GM21737 (cell line): ENCODE measurements at regions not wholly inside any gene's neighbourhood (a gene's known extent, or its start where the extent isn't known, plus 50 kb on each side); places are given as distances from the start of the nearest gene placed in this dataset.

Experiments
- ATAC-seq: cut with Tn5 transposase; IDR thresholded peaks from one replicate; pipeline ENCODE4 v1.9.1; 2021; ENCODE audit warnings: mild to moderate bottlenecking, moderate library complexity; ENCODE audit not compliant: unreplicated experiment

DNA sequence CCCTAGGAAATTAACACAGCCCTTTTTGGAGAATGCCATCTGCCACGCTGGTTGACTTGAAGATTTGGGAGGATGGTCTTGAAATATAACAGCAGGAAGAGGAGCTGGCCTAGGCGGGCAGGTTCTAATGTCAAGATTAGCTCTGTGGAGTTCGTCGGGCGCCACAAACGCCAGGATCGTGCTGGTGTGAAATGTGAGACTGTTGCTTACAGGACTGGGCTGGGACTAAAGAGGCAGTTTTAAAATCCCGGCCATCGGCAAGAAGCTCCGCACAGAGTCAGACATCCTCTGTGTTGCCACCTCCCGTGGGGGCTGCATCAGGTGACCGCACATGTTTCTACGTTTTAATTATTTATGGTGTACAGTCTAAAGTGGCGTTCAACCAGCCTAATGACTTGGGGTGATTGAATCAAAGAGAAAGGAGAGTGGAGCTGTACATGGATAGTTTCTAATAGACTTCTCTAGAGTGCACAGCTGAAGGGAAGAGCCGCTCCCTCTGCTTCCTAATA is 99.4 kb upstream of the BCL11A start:
- no peak for ATAC-seq

- no peak for ATAC-seq
Measured at GRCh38 chr2:60657673-60658072, 98.4 kb upstream of the PAPOLG start.

DNA sequence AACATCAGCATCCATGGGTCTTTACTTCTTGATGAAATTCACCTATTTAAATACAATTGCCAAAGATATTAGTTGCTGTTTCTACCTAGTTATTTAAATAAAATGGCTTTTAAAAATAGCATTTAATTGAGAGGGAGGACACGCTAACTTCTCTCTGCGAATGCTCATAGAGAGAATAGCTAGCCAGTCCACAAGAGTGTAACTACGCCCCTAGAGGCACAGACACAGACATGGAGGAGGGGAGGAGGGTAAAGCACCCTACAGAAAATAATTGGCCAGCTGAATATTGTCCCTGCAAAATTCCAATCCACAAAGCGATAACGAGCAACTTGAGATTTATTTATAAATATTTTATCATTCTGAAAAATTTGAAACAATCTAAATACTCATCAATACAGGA is 97.0 kb upstream of the PAPOLG start:
- ATAC-seq = no peak

GRCh38 chr2:60661073-60661738 is 94.9 kb upstream of the PAPOLG start:
- no peak for ATAC-seq

- ATAC-seq = no peak
Measured at GRCh38 chr2:60662781-60663180, 93.3 kb upstream of the PAPOLG start.

GRCh38 chr2:60671966-60672365 is 84.1 kb upstream of the PAPOLG start:
- ATAC-seq = no peak

- ATAC-seq = peak; percentile 97
Measured at GRCh38 chr2:60674524-60675165, 81.4 kb upstream of the PAPOLG start.

DNA sequence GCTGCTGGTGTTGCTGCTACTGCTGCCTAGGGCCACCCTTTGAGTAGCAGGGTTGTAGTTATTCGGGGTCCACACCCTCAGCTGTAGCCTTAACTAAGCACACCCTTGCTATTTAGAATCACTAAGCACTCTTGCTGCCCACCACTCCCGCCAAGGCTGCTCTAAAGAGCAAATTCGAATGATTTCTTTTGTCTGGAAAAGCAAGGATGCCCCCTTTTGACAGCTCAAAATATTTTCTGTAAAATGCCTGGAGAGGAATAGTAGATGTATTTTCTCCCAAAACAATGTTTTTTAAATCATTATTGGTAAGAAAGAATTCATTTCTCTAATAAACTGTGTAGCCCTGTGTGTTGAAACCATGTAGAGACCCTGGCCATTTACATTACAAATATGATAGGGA is 80.8 kb upstream of the PAPOLG start:
- no peak for ATAC-seq

DNA sequence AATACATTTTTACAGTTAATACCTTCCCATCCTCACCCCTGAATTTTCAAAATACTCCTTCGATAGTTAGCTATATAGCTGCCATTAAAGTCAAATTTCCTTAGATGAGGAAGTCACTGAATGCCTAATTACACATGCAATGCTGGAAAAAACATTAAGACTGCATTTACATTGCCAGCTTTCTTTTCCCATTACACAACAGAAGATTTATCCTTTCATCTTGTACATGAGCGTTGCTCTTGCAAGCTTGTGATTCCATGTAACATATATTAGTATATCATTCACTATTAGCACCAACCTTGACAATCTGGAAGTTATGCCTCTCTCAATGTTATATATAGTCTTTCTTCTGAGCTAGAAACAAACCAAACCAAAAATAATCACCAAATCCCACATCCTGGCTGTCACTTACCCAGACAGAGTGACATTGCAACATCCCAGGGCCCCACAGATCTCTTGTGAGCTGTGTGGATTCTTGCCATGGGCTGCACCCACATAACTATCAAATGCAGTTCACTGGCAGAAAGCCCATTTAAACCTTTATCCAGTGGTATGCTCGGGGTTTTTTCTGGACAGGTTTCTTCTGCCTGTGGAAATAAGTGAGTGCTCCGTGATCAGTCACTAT is 79.2 kb upstream of the PAPOLG start:
- ATAC-seq = no peak

DNA sequence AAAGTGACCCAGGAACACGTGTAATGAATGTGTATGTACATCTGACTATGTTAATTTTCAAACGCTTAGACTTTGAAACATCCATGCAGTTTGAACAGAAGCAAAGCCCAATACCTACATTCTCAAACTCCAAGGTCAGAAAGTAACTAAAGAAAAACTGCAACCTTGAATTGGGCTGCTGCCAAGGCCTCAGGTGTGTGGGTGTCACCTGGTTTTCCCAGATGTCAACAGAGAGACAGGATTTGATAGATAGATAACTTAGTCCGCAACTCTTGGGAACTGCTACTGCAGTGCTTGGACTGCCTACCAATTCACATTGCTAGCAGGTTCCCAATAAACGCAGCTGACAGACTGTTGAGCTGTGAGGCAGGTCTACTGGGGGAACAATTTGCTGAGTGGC is 78.7 kb upstream of the PAPOLG start:
- no peak for ATAC-seq

- no peak for ATAC-seq
Measured at GRCh38 chr2:60678551-60678950, 77.5 kb upstream of the PAPOLG start.

DNA sequence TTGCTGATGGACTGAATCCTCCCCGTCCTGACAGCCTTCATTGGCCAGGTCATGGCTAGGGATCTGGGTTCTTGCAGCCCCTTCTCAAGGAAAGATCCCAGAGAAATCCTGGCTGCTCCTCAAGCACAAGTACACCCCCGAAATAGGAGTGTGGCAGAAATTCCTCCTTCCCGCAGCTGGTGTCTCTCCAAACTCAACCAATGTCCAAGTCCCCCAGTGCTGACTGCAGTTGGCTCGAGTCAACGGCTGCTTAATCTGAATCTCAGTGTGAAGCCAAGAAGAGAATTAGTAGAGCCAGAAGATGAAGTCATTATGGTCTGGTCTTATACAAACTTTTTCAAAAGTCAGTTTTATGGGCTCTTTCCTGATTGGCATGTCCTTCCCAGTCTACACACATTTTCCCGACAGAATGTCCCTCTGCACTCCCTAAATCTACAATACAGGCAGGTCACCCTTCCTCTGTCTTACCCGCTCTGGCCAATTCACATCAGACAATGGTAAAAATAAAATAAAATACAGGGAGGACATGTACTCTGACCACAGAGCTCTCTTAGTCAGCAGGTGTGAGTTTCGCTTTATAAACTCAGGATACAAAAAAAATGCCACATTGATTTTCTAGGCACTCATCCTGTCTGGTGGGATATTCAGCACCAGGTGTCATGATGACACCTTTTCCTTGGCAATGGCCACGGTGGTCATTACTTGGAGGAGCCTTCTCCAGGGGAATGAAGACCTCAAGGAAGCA is 76.9 kb upstream of the PAPOLG start:
- ATAC-seq = no peak

DNA sequence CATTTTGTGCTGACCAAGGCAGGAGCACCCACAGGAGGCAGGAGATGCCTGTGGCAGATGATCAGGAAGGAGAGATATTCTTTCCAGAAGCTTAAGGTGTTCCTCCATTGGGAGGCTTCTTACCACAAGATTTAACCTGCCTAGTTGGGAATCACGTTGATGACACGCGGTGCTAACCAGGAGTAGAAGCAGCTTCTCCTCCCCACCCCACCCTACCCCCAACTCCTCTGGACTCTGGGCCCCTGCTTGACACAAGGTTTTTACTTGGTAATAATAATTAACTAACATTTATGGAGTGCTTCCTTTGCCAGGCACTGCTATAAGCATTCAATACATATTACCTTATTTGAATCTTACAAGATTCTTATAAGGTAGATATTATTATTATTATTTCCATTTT is 62.5 kb upstream of the PAPOLG start:
- ATAC-seq = no peak

GRCh38 chr2:60695793-60696192 is 60.3 kb upstream of the PAPOLG start:
- ATAC-seq = no peak

GRCh38 chr2:60699617-60700016 is 56.5 kb upstream of the PAPOLG start:
- no peak for ATAC-seq

DNA sequence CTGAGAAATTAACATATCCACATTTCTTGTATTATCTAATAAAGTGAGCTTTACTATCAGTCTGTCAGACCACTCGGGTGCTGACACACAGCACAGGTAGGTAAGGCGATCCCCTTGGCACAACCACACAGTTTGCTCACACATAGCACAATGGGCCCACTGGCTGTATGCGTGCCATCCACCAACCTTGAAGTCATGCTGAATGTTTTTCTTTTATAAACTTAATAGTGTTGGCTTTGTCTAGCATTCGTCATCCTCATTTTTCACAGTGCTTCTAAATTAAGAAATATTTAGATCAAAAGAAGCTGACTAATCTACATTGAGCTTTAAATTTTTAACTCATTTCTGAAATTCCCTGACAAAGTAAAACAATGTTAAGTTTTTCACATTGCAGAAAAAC is 50.0 kb upstream of the PAPOLG start:
- no peak for ATAC-seq
